Endothelial cell of umbilical vein (primary cell): ENCODE measurements at regions not wholly inside any gene's neighbourhood (a gene's known extent, or its start where the extent isn't known, plus 50 kb on each side); places are given as distances from the start of the nearest gene placed in this dataset.

Experiments used
- BruUV-seq: library from RNA; stranded (reverse); fragments of 400-500 nt; replicated peaks from 2 replicates; lab custom pipeline; 2021; lab: Mats Ljungman, UMichigan
- CTCF ChIA-PET: fragments of 300-600, 350-600 bp; sonication (Branson Sonifier 250); formaldehyde crosslinking; loops from one replicate; lab custom pipeline; 2021; ENCODE audit warnings: antibody characterized with exemption, inconsistent platforms; lab: Charles Lee
- POLR2A ChIA-PET: fragments of 300-600, 350-600 bp; sonication (Branson Sonifier 250); formaldehyde crosslinking; loops from one replicate; lab custom pipeline; 2021; ENCODE audit warnings: antibody characterized with exemption, inconsistent platforms; lab: Charles Lee
- DNase-seq: peaks from one replicate; pipeline ENCODE4 v3.0.0-alpha.2; 2011; ENCODE audit warnings: low read depth, low spot score
- FAIRE-seq: peaks from 2 replicates; lab custom pipeline; 2011; peaks lifted over from hg19 to GRCh38; lab: Jason Lieb, UNC
- H2AFZ ChIP-seq: 2 replicates; pipeline ENCODE4 v1.6.0; 2012; ENCODE audit warnings: low read depth, low read length, control low read depth, inconsistent platforms
- H3K27ac ChIP-seq: 2 replicates; pipeline ENCODE4 v1.5.1; 2011; ENCODE audit warnings: low read depth, mild to moderate bottlenecking, control low read depth, low read length, moderate library complexity; ENCODE audit not compliant: insufficient read depth
- H3K27me3 ChIP-seq, 2 experiments: 2 replicates each; pipeline versions ENCODE4 v1.6.0 to v1.6.1; 2011; ENCODE audit warnings: low read length in 2 of 2, mixed read lengths in 1 of 2; ENCODE audit not compliant: control insufficient read depth in 2 of 2, insufficient read depth in 2 of 2
- H3K36me3 ChIP-seq, 2 experiments: 2 replicates in 1 of 2; 3 replicates in 1 of 2; pipeline ENCODE4 v1.5.1; 2011; ENCODE audit warnings: low read length in 2 of 2, mild to moderate bottlenecking in 1 of 2, moderate library complexity in 1 of 2; ENCODE audit not compliant: control insufficient read depth in 2 of 2, insufficient read depth in 2 of 2; ENCODE audit errors: extremely low read depth in 1 of 2
- H3K4me1 ChIP-seq: 3 replicates; pipeline ENCODE4 v1.5.1; 2011; ENCODE audit warnings: mild to moderate bottlenecking, low read length; ENCODE audit not compliant: control insufficient read depth, insufficient read depth; ENCODE audit errors: extremely low read depth
- H3K4me2 ChIP-seq: 2 replicates; pipeline ENCODE4 v1.6.1; 2011; ENCODE audit warnings: low read length, control low read depth, mixed read lengths; ENCODE audit not compliant: insufficient read depth
- H3K4me3 ChIP-seq, 3 experiments: fragments of 200-600 bp in 1 of 3; sonication (generic), shearing (Covaris generic) in 1 of 3; replicated peaks in 1 of 3; 2 replicates each; pipeline ENCODE4 v1.5.1; 2011 to 2016; ENCODE audit warnings: control low read depth in 3 of 3, low read length in 3 of 3, mild to moderate bottlenecking in 2 of 3, inconsistent platforms in 1 of 3, low read depth in 1 of 3, moderate library complexity in 1 of 3; ENCODE audit not compliant: insufficient read depth in 1 of 3
- H3K79me2 ChIP-seq: 2 replicates; pipeline ENCODE4 v1.6.0; 2012; ENCODE audit warnings: low read length, inconsistent platforms; ENCODE audit not compliant: control insufficient read depth, insufficient read depth
- H3K9ac ChIP-seq: replicated peaks from 2 replicates; pipeline ENCODE3; 2011; ENCODE audit warnings: low read length, control low read depth; ENCODE audit not compliant: insufficient read depth; ENCODE audit errors: extremely low read depth
- H3K9me1 ChIP-seq: replicated peaks from 3 replicates; pipeline ENCODE4 v1.6.0; 2011; ENCODE audit warnings: mild to moderate bottlenecking, low read length; ENCODE audit not compliant: control insufficient read depth, insufficient read depth; ENCODE audit errors: extremely low read depth
- H3K9me3 ChIP-seq: replicated peaks from 2 replicates; pipeline ENCODE4 v1.5.1; 2012; ENCODE audit warnings: low read length, inconsistent platforms; ENCODE audit not compliant: control insufficient read depth, insufficient read depth
- H4K20me1 ChIP-seq: replicated peaks from 2 replicates; pipeline ENCODE3; 2011; ENCODE audit warnings: mild to moderate bottlenecking, low read length; ENCODE audit not compliant: control insufficient read depth, insufficient read depth; ENCODE audit errors: extremely low read depth
- EZH2 ChIP-seq: IDR thresholded peaks from 2 replicates; pipeline ENCODE4 v1.6.1; 2012; ENCODE audit warnings: borderline replicate concordance, low read depth, mild to moderate bottlenecking, moderate library complexity, low read length, inconsistent platforms; ENCODE audit not compliant: severe bottlenecking
- FOS ChIP-seq: IDR thresholded peaks from 2 replicates; pipeline ENCODE4 v1.6.1; 2011; ENCODE audit warnings: mild to moderate bottlenecking, low read length, moderate library complexity, borderline replicate concordance; ENCODE audit not compliant: insufficient read depth
- GATA2 ChIP-seq: IDR thresholded peaks from 2 replicates; pipeline ENCODE4 v1.7.0; 2011; ENCODE audit warnings: low read depth, mild to moderate bottlenecking, moderate library complexity, mixed read lengths, low read length; ENCODE audit not compliant: insufficient read length, insufficient read depth
- POLR2A ChIP-seq: IDR thresholded peaks from 2 replicates; pipeline ENCODE4 v1.6.1; 2012; ENCODE audit warnings: low read depth, mild to moderate bottlenecking, control low read depth, low read length
- POLR2AphosphoS5 ChIP-seq: IDR thresholded peaks from 2 replicates; pipeline ENCODE4 v1.6.1; 2012; ENCODE audit warnings: low read depth, mild to moderate bottlenecking, control low read depth, low read length, moderate library complexity; ENCODE audit not compliant: insufficient read depth
- dilution Hi-C: fragments of 300-500 bp; cut with MboI; formaldehyde crosslinking; loops from one replicate; pipeline ENCODE4 v1.15.0; 2019; ENCODE audit warnings: low sequenced_read_pairs; ENCODE audit not compliant: extremely low pct_ligation_motif_present
- intact Hi-C: fragments of 100-400 bp; cut with micrococcal nuclease; formaldehyde crosslinking; loops from one replicate; pipeline ENCODE4 v1.10.0; 2022
- TF ChIP-seq, protein P1 (sequence below): IDR thresholded peaks from 2 replicates; pipeline ENCODE4 v1.6.1; 2011; ENCODE audit not compliant: insufficient read depth, insufficient read length
- TF ChIP-seq, protein P2 (sequence below), 2 donors: IDR thresholded peaks; 1 replicate in 1 of 2; 2 replicates in 1 of 2; pipeline ENCODE4 v1.5.1; 2011; ENCODE audit warnings: low read length in 2 of 2, mild to moderate bottlenecking in 2 of 2, moderate library complexity in 2 of 2, control low read depth in 1 of 2, inconsistent platforms in 1 of 2, low read depth in 1 of 2; ENCODE audit not compliant: insufficient read depth in 1 of 2; ENCODE audit errors: extremely low read depth in 1 of 2

DNA sequence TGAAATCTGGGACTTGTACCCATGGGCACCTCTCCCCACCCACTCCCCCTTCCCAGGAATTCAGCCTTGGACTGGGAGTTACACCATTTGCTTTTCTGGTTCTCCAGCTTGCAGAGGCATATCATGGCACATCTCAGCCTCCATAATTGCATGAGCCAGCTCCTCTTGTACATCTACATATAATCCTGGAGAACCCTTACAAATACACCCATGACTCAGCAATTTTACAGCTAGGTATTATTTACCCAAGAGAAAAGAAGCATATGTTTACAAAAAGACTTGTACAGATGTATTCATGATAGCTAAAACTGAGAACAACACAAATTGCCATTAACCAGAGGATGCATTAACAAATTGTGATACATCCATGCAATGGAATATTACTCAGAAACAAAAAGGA is 58.4 kb downstream of the RPLP1 start:
- dilution Hi-C loops, result no loop called here
- DNase-seq (no peak), FAIRE-seq (no peak)
- H3K9me3 ChIP-seq, result no peaks in the 10 kb centered on the region
- no peaks in the 10 kb centered on the region for H3K79me2 ChIP-seq
- no peaks in the 10 kb centered on the region for H3K36me3 ChIP-seq
- peaks cover 0 to 1% of the 10 kb centered on the region in 2 experiments for H3K27me3 ChIP-seq
- H3K27ac ChIP-seq, result no peak overlapping the region
- H3K9me1 ChIP-seq, result no peaks in the 10 kb centered on the region
- no peaks in the 10 kb centered on the region for H4K20me1 ChIP-seq
- ChIA-PET CTCF (no interaction called here), POLR2A (no interaction called here)
- no peak overlapping the region for H3K4me2 ChIP-seq
- no TSS peak for BruUV-seq
- H3K4me1 ChIP-seq, result no peaks in the 10 kb centered on the region
- TF ChIP-seq GATA2 (no peak), POLR2A (no peak), POLR2AphosphoS5 (no peak), FOS (no peak), EZH2 (no peak)
- TF ChIP-seq, protein P1, sequence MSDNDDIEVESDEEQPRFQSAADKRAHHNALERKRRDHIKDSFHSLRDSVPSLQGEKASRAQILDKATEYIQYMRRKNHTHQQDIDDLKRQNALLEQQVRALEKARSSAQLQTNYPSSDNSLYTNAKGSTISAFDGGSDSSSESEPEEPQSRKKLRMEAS, result no peak
- TF ChIP-seq, protein P2, sequence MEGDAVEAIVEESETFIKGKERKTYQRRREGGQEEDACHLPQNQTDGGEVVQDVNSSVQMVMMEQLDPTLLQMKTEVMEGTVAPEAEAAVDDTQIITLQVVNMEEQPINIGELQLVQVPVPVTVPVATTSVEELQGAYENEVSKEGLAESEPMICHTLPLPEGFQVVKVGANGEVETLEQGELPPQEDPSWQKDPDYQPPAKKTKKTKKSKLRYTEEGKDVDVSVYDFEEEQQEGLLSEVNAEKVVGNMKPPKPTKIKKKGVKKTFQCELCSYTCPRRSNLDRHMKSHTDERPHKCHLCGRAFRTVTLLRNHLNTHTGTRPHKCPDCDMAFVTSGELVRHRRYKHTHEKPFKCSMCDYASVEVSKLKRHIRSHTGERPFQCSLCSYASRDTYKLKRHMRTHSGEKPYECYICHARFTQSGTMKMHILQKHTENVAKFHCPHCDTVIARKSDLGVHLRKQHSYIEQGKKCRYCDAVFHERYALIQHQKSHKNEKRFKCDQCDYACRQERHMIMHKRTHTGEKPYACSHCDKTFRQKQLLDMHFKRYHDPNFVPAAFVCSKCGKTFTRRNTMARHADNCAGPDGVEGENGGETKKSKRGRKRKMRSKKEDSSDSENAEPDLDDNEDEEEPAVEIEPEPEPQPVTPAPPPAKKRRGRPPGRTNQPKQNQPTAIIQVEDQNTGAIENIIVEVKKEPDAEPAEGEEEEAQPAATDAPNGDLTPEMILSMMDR (IDR thresholded peaks at IDR 0.05; ENCODE audit: extremely low read depth in 1 of 2, insufficient read depth in 1 of 2, low read depth in 1 of 2, low read length in 2 of 2), result no peak
- no peak overlapping the region for H2AFZ ChIP-seq
- H3K4me3 ChIP-seq, result no peak overlapping the region
- intact Hi-C loops, result no loop called here
- no peak overlapping the region for H3K9ac ChIP-seq
